ENCODE measurements at regions not wholly inside any gene's neighbourhood (a gene's known extent, or its start where the extent isn't known, plus 50 kb on each side); places are given as distances from the start of the nearest gene placed in this dataset.

GRCh38 chr10:4051011-4051640 lies 266.1 kb upstream of the KLF6 start:
- no peak for TF ChIP-seq CTCF (IDR thresholded peaks at IDR 0.05; ENCODE audit: low read depth, low read length, poor library complexity, severe bottlenecking)
- no peak for TF ChIP-seq EZH2phosphoT487 (IDR thresholded peaks at IDR 0.05; ENCODE audit: borderline replicate concordance, low read length)
- H3K9me3 ChIP-seq (ENCODE audit: control insufficient read depth, insufficient read depth, low read length): no peaks in the 10 kb centered on the region
- H3K4me1 ChIP-seq (ENCODE audit: control insufficient read depth, low read length): no peaks in the 10 kb centered on the region
- H3F3A ChIP-seq (ENCODE audit: control insufficient read depth, insufficient read depth): no peaks in the 10 kb centered on the region
- H3K36me3 ChIP-seq (ENCODE audit: control insufficient read depth, low read length): no peaks in the 10 kb centered on the region
- no peaks in the 10 kb centered on the region for H4K20me1 ChIP-seq (ENCODE audit: control insufficient read depth, insufficient read depth, low read depth, low read length)
- H3K4me2 ChIP-seq (ENCODE audit: low read length): peak overlapping the region; percentile 5; the same call in 1 of the 2 replicates
- no peak overlapping the region for H3K27ac ChIP-seq (ENCODE audit: low read depth, low read length)
- H3K9me2 ChIP-seq (replicated peaks; ENCODE audit: control insufficient read depth, low read length): no peaks in the 10 kb centered on the region
- H3K27me3 ChIP-seq (ENCODE audit: control insufficient read depth, low read length): no peaks in the 10 kb centered on the region
- H3K4me3 ChIP-seq (ENCODE audit: low read length): no peak overlapping the region; the same call in 1 of the 2 replicates
- no peaks in the 10 kb centered on the region for H3K79me2 ChIP-seq (ENCODE audit: control insufficient read depth, low read length)

DNA sequence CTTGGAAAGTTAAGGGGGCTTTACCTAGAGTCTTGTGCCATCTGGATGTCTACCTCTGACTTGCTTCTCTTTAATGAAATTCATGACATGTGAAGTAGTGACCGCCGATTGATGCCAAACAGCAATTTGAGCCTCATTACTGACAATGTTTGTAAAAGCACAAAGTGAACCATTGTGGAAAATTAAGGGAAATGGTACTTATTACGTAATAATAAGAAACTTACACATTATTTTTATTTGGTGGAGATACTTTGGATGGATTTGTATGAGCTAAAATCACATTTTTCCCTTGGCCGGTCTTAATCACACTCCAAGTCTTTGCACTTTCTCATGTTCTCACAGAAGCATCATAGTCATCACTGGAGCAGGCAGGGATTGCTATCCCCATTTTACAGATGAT lies 265.1 kb upstream of the KLF6 start:
- no peaks in the 10 kb centered on the region for H4K20me1 ChIP-seq (ENCODE audit: control insufficient read depth, insufficient read depth, low read depth, low read length)
- no peak overlapping the region for H3K4me2 ChIP-seq (ENCODE audit: low read length)
- H3K27ac ChIP-seq (ENCODE audit: low read depth, low read length): no peak overlapping the region
- H3K79me2 ChIP-seq (ENCODE audit: control insufficient read depth, low read length): no peaks in the 10 kb centered on the region
- H3K27me3 ChIP-seq (ENCODE audit: control insufficient read depth, low read length): no peaks in the 10 kb centered on the region
- H3K36me3 ChIP-seq (ENCODE audit: control insufficient read depth, low read length): no peaks in the 10 kb centered on the region
- H3K9me3 ChIP-seq (ENCODE audit: control insufficient read depth, insufficient read depth, low read length): no peaks in the 10 kb centered on the region
- no peak overlapping the region for H3K4me3 ChIP-seq (ENCODE audit: low read length)
- H3K4me1 ChIP-seq (ENCODE audit: control insufficient read depth, low read length): no peaks in the 10 kb centered on the region
- H3F3A ChIP-seq (ENCODE audit: control insufficient read depth, insufficient read depth): no peaks in the 10 kb centered on the region
- no peaks in the 10 kb centered on the region for H3K9me2 ChIP-seq (replicated peaks; ENCODE audit: control insufficient read depth, low read length)
- TF ChIP-seq EZH2phosphoT487 (IDR thresholded peaks at IDR 0.05; ENCODE audit: borderline replicate concordance, low read length): no peak
- TF ChIP-seq CTCF (IDR thresholded peaks at IDR 0.05; ENCODE audit: low read depth, low read length, poor library complexity, severe bottlenecking): no peak

DNA sequence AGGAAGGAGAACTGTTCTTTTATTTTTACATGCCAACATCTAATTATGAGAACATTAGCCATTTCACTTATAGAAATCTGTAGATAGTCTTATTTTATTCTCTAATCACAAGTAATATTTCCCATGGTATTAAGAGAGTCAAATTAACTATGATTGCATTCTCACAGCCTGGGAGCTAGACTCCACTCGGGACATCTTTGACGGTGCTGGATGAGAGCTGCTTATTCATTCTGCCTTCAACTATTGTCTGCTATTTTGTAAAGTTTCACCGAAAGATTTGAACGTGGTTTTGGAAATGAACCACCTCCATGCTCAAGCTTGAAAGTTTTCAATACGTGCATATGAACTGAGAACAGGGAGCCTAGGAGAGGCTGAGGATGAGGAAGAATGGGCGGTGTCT lies 264.3 kb upstream of the KLF6 start:
- H3K9me3 ChIP-seq (ENCODE audit: control insufficient read depth, insufficient read depth, low read length): no peaks in the 10 kb centered on the region
- no peak overlapping the region for H3K4me2 ChIP-seq (ENCODE audit: low read length)
- no peaks in the 10 kb centered on the region for H3K36me3 ChIP-seq (ENCODE audit: control insufficient read depth, low read length)
- no peaks in the 10 kb centered on the region for H3K27me3 ChIP-seq (ENCODE audit: control insufficient read depth, low read length)
- no peaks in the 10 kb centered on the region for H3F3A ChIP-seq (ENCODE audit: control insufficient read depth, insufficient read depth)
- H3K4me1 ChIP-seq (ENCODE audit: control insufficient read depth, low read length): no peaks in the 10 kb centered on the region
- H3K79me2 ChIP-seq (ENCODE audit: control insufficient read depth, low read length): no peaks in the 10 kb centered on the region
- H3K4me3 ChIP-seq (ENCODE audit: low read length): no peak overlapping the region
- no peaks in the 10 kb centered on the region for H3K9me2 ChIP-seq (replicated peaks; ENCODE audit: control insufficient read depth, low read length)
- H3K27ac ChIP-seq (ENCODE audit: low read depth, low read length): no peak overlapping the region
- no peaks in the 10 kb centered on the region for H4K20me1 ChIP-seq (ENCODE audit: control insufficient read depth, insufficient read depth, low read depth, low read length)
- no peak for TF ChIP-seq EZH2phosphoT487 (IDR thresholded peaks at IDR 0.05; ENCODE audit: borderline replicate concordance, low read length)
- no peak for TF ChIP-seq CTCF (IDR thresholded peaks at IDR 0.05; ENCODE audit: low read depth, low read length, poor library complexity, severe bottlenecking)
